Peyer's patch (tissue), 4 donors: ENCODE measurements at regions not wholly inside any gene's neighbourhood (a gene's known extent, or its start where the extent isn't known, plus 50 kb on each side); places are given as distances from the start of the nearest gene placed in this dataset.

Experiments
- DNase-seq, 3 donors: peaks; one replicate each; pipeline ENCODE4 v3.0.0-alpha.2; 2017 to 2019
- H3K27ac ChIP-seq, 4 donors: fragments of 200-600 bp; sonication (generic); one replicate each; pipeline ENCODE4 v1.5.1; 2016 to 2019
- H3K27me3 ChIP-seq, 2 donors: fragments of 200-600 bp; sonication (generic); one replicate each; pipeline ENCODE4 v1.5.1; 2019
- H3K36me3 ChIP-seq, 3 donors: fragments of 200-600 bp; sonication (generic); one replicate each; pipeline ENCODE4 v1.5.1; 2016 to 2019
- H3K4me1 ChIP-seq, 4 donors: fragments of 200-600 bp; sonication (generic); one replicate each; pipeline ENCODE4 v1.5.1; 2016 to 2019
- H3K4me3 ChIP-seq, 4 donors: fragments of 200-600 bp; sonication (generic); 1 replicate in 3 of 4; 2 replicates in 1 of 4; pipeline ENCODE4 v1.5.1; 2016 to 2019; ENCODE audit warnings: mild to moderate bottlenecking in 1 of 4
- H3K9me3 ChIP-seq, 4 donors: fragments of 200-600 bp; sonication (generic); one replicate each; pipeline ENCODE4 v1.5.1; 2016 to 2019; ENCODE audit warnings: mild to moderate bottlenecking in 1 of 4
- CTCF ChIP-seq, 6 experiments: fragments of 450-650 bp in 4 of 6; fragments of 200-600 bp in 2 of 6; sonication (generic) in 1 of 6; IDR thresholded peaks; one replicate each; pipeline ENCODE4 v1.5.1; 2017 to 2019; ENCODE audit warnings: antibody characterized with exemption in 6 of 6, mild to moderate bottlenecking in 3 of 6, moderate library complexity in 1 of 6
- POLR2A ChIP-seq, 2 donors: fragments of 450-650 bp; IDR thresholded peaks; one replicate each; pipeline ENCODE4 v1.5.1; 2017; ENCODE audit warnings: antibody characterized with exemption in 2 of 2, mild to moderate bottlenecking in 2 of 2, moderate library complexity in 2 of 2

GRCh38 chr12:77613411-77613810, 217.3 kb upstream of the NAV3 start:
- H3K9me3 ChIP-seq, result no peaks in the 10 kb centered on the region

GRCh38 chr12:77610446-77610845, 220.2 kb upstream of the NAV3 start:
- DNase-seq, result no peak
- TF ChIP-seq POLR2A (IDR thresholded peaks at IDR 0.05), result no peak
- no peak for TF ChIP-seq CTCF (IDR thresholded peaks at IDR 0.05)
- H3K9me3 ChIP-seq, result no peaks in the 10 kb centered on the region
- no peak overlapping the region for H3K4me3 ChIP-seq
- H3K4me1 ChIP-seq, result no peaks in the 10 kb centered on the region
- no peaks in the 10 kb centered on the region for H3K27me3 ChIP-seq
- H3K36me3 ChIP-seq, result no peaks in the 10 kb centered on the region
- no peak overlapping the region for H3K27ac ChIP-seq

More at GRCh38 chr12:77613411-77613810, 217.3 kb upstream of the NAV3 start:
- H3K36me3 ChIP-seq, result no peaks in the 10 kb centered on the region
- TF ChIP-seq CTCF (IDR thresholded peaks at IDR 0.05) (no peak), POLR2A (IDR thresholded peaks at IDR 0.05) (no peak)
- no peak overlapping the region for H3K4me3 ChIP-seq
- no peaks in the 10 kb centered on the region for H3K4me1 ChIP-seq
- no peak overlapping the region for H3K27ac ChIP-seq
- no peak for DNase-seq
- no peaks in the 10 kb centered on the region for H3K27me3 ChIP-seq

- Histone ChIP-seq H3K4me1 (no peaks in the 10 kb centered on the region), H3K4me3 (no peak overlapping the region), H3K9me3 (no peaks in the 10 kb centered on the region), H3K27ac (no peak overlapping the region), H3K27me3 (no peaks in the 10 kb centered on the region), H3K36me3 (no peaks in the 10 kb centered on the region)
- no peak for DNase-seq
- TF ChIP-seq POLR2A (IDR thresholded peaks at IDR 0.05), result no peak
- no peak for TF ChIP-seq CTCF (IDR thresholded peaks at IDR 0.05)
These were observed 221.7 kb upstream of the NAV3 start for GRCh38 chr12:77609016-77609415.

- no peaks in the 10 kb centered on the region for H3K4me1 ChIP-seq
- TF ChIP-seq CTCF (IDR thresholded peaks at IDR 0.05) (no peak), POLR2A (IDR thresholded peaks at IDR 0.05) (no peak)
- H3K36me3 ChIP-seq, result no peaks in the 10 kb centered on the region
- no peaks in the 10 kb centered on the region for H3K27me3 ChIP-seq
- no peaks in the 10 kb centered on the region for H3K9me3 ChIP-seq
- H3K4me3 ChIP-seq, result no peak overlapping the region
- no peak for DNase-seq
- no peak overlapping the region for H3K27ac ChIP-seq
These were observed 222.3 kb upstream of the NAV3 start for GRCh38 chr12:77608271-77608824.

- DNase-seq, result no peak
- H3K27me3 ChIP-seq, result no peaks in the 10 kb centered on the region
- no peaks in the 10 kb centered on the region for H3K36me3 ChIP-seq
- H3K27ac ChIP-seq, result no peak overlapping the region
- TF ChIP-seq POLR2A (IDR thresholded peaks at IDR 0.05) (no peak), CTCF (IDR thresholded peaks at IDR 0.05) (no peak)
- no peaks in the 10 kb centered on the region for H3K4me1 ChIP-seq
- no peak overlapping the region for H3K4me3 ChIP-seq
- no peaks in the 10 kb centered on the region for H3K9me3 ChIP-seq
These were observed 224.3 kb upstream of the NAV3 start for GRCh38 chr12:77606348-77606747.

- Histone ChIP-seq H3K4me1 (no peaks in the 10 kb centered on the region), H3K36me3 (no peaks in the 10 kb centered on the region), H3K27me3 (no peaks in the 10 kb centered on the region), H3K9me3 (no peaks in the 10 kb centered on the region), H3K27ac (no peak overlapping the region), H3K4me3 (no peak overlapping the region)
- no peak for DNase-seq
- TF ChIP-seq POLR2A (IDR thresholded peaks at IDR 0.05) (no peak), CTCF (IDR thresholded peaks at IDR 0.05) (no peak)
These were observed 226.7 kb upstream of the NAV3 start for GRCh38 chr12:77603946-77604345.
